Muscle of arm (tissue), 1 donor: ENCODE measurements at regions not wholly inside any gene's neighbourhood (a gene's known extent, or its start where the extent isn't known, plus 50 kb on each side); places are given as distances from the start of the nearest gene placed in this dataset.

Experiments
- DNase-seq: peaks from one replicate; pipeline ENCODE4 v3.0.0-alpha.2; 2013

GRCh38 chr9:115986508-115986907 lies 167.1 kb upstream of the PAPPA start:
- no peak for DNase-seq

DNA sequence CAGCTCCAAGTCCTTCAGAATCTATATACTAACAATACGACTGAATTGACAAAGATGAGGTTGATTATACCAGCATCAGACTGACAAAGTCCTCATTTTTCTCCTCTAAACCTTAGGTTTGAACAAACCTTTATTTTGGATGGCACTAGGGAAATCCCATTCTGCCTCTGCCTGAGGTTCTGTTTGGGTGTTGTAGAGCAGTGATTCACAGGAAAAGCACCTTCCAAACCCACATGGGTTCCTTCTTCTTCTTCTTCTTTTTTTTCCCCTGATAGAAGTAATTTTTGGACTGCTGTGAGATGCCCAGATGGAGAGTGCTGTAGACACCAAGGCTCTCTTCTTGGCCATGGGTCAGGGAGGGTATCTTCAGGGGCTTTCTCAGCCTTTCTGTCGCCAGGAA lies 164.9 kb upstream of the PAPPA start:
- no peak for DNase-seq

DNA sequence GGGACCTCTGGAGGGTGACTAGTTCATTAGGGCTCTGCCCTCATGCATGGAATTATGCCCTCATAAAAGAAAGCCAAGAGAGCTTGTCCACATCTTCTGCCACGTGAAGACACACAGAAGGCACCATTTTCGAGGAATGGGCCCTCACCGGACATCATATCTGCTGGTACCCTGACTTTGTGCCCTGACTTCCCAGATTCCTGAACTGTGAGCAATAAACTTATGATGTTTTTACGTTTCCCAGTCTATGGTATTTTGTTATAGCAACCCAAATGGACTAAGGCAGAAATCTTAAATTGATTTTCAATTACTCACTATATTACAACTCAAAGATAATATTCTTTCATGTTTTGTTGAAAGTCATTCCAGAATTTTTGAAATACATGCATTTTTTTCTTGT lies 163.8 kb upstream of the PAPPA start:
- no peak for DNase-seq

DNA sequence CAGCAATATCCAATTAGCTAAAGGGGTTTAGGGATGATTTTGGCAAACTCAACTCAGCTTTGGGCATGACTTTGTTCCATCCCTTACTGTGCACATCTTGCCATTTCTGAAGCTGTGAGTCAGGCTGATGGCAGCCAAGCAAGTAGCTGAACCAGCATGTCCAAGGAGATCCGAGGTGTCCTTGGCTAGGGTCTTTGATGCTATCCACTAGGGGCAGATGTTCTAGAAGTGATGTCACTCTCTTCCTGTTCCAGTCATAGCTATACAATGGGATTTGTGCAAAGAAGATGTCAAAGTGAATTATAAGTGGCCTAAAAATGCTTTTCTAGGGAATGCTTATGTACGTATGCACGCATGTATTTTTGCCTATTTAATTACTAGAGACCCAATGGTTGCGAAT lies 160.8 kb upstream of the PAPPA start:
- no peak for DNase-seq

DNA sequence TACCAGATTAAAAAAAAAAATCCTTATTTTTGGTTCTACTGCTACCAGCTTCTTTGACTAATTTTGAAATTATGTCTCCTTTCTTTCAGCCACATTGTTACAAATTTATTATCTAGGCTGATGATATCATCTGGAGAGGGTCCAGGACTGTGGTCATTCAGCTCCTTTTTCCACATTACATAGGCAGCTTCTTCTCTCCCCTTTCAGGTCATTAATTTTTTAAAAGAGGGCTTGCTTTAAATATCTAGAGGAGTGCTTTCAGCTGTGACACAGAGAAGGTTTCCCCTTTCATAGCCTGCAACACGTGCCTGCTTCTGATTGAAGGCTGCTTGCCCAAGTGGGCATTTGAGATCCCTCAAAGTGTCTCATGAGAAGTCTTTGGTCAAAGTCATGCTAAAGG lies 155.7 kb upstream of the PAPPA start:
- peak; percentile 43 for DNase-seq

GRCh38 chr9:115998666-115999065 lies 154.9 kb upstream of the PAPPA start:
- DNase-seq, result no peak

GRCh38 chr9:115999498-115999897 lies 154.1 kb upstream of the PAPPA start:
- DNase-seq, result no peak

GRCh38 chr9:116000748-116001329 lies 152.8 kb upstream of the PAPPA start:
- DNase-seq, result no peak

GRCh38 chr9:116002181-116002580 lies 151.4 kb upstream of the PAPPA start:
- DNase-seq, result no peak

GRCh38 chr9:116002624-116003023 lies 151.0 kb upstream of the PAPPA start:
- DNase-seq, result no peak

GRCh38 chr9:116003397-116003796 lies 150.2 kb upstream of the PAPPA start:
- DNase-seq, result no peak

DNA sequence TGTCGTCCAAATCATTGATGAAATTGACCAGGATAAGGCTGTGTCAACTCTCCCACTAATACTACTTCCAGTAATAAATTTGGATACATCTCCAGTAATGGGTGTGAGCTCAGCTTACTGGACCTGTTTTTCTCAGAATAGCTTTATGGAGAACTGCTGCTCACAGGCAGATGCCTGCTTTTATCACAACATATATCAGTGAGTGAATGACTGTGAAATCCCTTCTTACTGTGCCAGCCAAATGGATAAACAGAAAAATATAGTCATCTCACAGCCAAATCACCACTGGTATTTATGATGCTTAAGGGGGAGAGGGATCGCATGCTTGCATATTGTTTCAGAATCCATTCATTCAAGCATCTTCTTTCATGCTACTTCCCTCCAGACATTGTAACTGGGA lies 148.4 kb upstream of the PAPPA start:
- no peak for DNase-seq

DNA sequence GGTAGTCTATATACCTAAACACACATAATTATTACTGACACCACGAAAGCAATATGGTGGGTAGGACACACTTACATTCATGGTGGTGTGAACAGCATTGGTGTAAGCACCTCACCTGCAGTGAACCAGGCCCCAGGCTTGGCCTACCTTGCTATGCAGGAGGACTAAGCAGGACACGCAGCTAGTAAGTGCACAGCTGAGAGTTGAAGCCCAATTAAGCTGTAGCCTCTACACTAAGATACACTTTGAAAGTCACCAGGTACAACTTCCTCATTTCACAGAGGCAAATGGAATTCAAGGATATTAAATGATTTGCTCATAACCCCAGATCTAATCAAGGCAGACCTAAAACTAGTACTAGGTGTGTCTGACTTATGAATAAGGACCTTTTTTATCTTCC lies 145.8 kb upstream of the PAPPA start:
- DNase-seq, result no peak

GRCh38 chr9:116008278-116008677 lies 145.3 kb upstream of the PAPPA start:
- no peak for DNase-seq

DNA sequence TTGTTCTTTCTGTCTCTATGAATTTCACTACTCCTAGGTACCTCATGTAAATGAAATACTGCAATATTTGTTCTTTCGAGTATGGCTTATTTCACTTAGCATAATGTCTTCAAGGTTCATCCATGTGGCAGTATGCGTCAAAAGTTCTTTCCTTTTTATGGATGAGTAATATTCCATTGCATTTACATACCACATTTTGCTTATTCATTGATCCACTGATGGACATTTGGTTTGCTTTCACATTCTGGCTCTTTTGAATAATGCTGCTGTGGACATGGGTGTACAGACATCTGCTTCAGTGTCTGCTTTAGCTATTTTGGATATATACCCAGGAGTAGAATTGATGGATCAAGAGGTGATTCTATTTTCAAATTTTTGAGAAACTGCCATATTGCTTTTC lies 144.2 kb upstream of the PAPPA start:
- DNase-seq, result no peak

GRCh38 chr9:116015855-116016254 lies 137.7 kb upstream of the PAPPA start:
- DNase-seq, result no peak

- DNase-seq, result no peak
Measured at GRCh38 chr9:116020146-116020545, 133.4 kb upstream of the PAPPA start.

DNA sequence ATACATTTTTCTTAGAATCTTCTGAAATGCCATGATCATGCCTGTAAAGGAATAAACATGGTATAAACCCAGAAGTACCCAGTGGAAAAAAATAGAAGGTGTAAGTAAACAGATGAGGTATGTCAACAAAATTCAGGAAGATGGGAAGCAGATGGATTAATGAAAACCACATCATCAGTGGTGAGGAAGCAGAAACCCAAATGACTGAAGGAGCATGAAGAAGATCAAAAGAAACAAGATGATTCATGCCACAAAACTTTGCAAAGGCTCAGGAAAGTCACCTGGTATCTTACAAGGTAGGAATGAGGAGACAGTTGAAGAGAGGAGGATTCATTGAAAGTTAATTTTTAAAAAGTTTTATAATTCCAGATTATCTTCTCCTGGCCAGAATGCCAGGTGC lies 132.8 kb upstream of the PAPPA start:
- no peak for DNase-seq

GRCh38 chr9:116027096-116027495 lies 126.5 kb upstream of the PAPPA start:
- DNase-seq, result no peak

- DNase-seq, result no peak
Measured at GRCh38 chr9:116027511-116027910, 126.1 kb upstream of the PAPPA start.

- DNase-seq, result no peak
Measured at GRCh38 chr9:116027951-116028350, 125.6 kb upstream of the PAPPA start.

- DNase-seq, result no peak
Measured at GRCh38 chr9:116030517-116030916, 123.1 kb upstream of the PAPPA start.

- no peak for DNase-seq
Measured at GRCh38 chr9:116032683-116033440, 120.7 kb upstream of the PAPPA start.

- DNase-seq, result no peak
Measured at GRCh38 chr9:116039312-116039711, 114.3 kb upstream of the PAPPA start.
